SK-N-SH treated with all-trans-retinoic acid at 6 μM for 48 hours (cell line): ENCODE measurements at regions not wholly inside any gene's neighbourhood (a gene's known extent, or its start where the extent isn't known, plus 50 kb on each side); places are given as distances from the start of the nearest gene placed in this dataset.

Experiments
- ATAC-seq: fragments of 200-7000 bp; cut with Tn5 transposase; 3 replicates; pipeline ENCODE4 v1.9.1; 2020; ENCODE audit warnings: mild to moderate bottlenecking, moderate library complexity
- ARNTL ChIP-seq: fragments of 450-650 bp; formaldehyde crosslinking; IDR thresholded peaks from 2 replicates; pipeline ENCODE4 v1.5.0; 2020; ENCODE audit warnings: low read depth, mild to moderate bottlenecking, moderate library complexity, borderline replicate concordance
- BACH2 ChIP-seq: fragments of 250-450 bp; sonication (Bioruptor Pico); IDR thresholded peaks from 2 replicates; pipeline ENCODE4 v1.9.0; 2021; ENCODE audit warnings: mild to moderate bottlenecking, borderline replicate concordance
- CSDC2 ChIP-seq: fragments of 250-450 bp; sonication (Bioruptor Pico); IDR thresholded peaks from 2 replicates; pipeline ENCODE4 v1.5.0; 2020; ENCODE audit warnings: mild to moderate bottlenecking, moderate library complexity
- ESRRG ChIP-seq: fragments of 250-450 bp; sonication (Bioruptor Pico); IDR thresholded peaks from 2 replicates; pipeline ENCODE4 v1.6.1; 2021; ENCODE audit warnings: mild to moderate bottlenecking
- ISL1 ChIP-seq: fragments of 250-450 bp; sonication (Bioruptor Pico); IDR thresholded peaks from 2 replicates; pipeline ENCODE4 v2.1.2; 2022; ENCODE audit warnings: mild to moderate bottlenecking, moderate library complexity
- OSR1 ChIP-seq: fragments of 250-450 bp; sonication (Bioruptor Pico); IDR thresholded peaks from 2 replicates; pipeline ENCODE4 v1.8.0; 2022; ENCODE audit warnings: moderate library complexity, mild to moderate bottlenecking, inconsistent platforms
- PPARA ChIP-seq: fragments of 250-450 bp; sonication (Bioruptor Pico); IDR thresholded peaks from 2 replicates; pipeline ENCODE4 v1.5.0; 2020; ENCODE audit warnings: mild to moderate bottlenecking, borderline replicate concordance
- SNAI2 ChIP-seq: fragments of 250-450 bp; sonication (Bioruptor Pico); IDR thresholded peaks from 2 replicates; pipeline ENCODE4 v1.5.0; 2020; ENCODE audit warnings: mild to moderate bottlenecking, moderate library complexity
- TCF4 ChIP-seq: fragments of 250-450 bp; sonication (Bioruptor Pico); IDR thresholded peaks from 2 replicates; pipeline ENCODE4 v1.8.0; 2021; ENCODE audit warnings: mild to moderate bottlenecking, moderate library complexity, borderline replicate concordance
- TOX ChIP-seq: fragments of 250-450 bp; sonication (Bioruptor Pico); IDR thresholded peaks from 2 replicates; pipeline ENCODE4 v1.8.0; 2021; ENCODE audit warnings: mild to moderate bottlenecking, moderate library complexity, borderline replicate concordance
- TSHZ2 ChIP-seq: fragments of 250-450 bp; sonication (Bioruptor Pico); IDR thresholded peaks from 2 replicates; pipeline ENCODE4 v1.5.0; 2020; ENCODE audit warnings: mild to moderate bottlenecking, moderate library complexity
- ZC3H10 ChIP-seq: fragments of 250-450 bp; sonication (Bioruptor Pico); IDR thresholded peaks from 2 replicates; pipeline ENCODE4 v1.5.1; 2021; ENCODE audit warnings: mild to moderate bottlenecking, moderate library complexity
- ZFP3 ChIP-seq: fragments of 250-450 bp; sonication (Bioruptor Pico); IDR thresholded peaks from 2 replicates; pipeline ENCODE4 v1.5.0; 2020; ENCODE audit warnings: mild to moderate bottlenecking, moderate library complexity
- ZFP30 ChIP-seq: fragments of 450-650 bp; formaldehyde crosslinking; IDR thresholded peaks from 2 replicates; pipeline ENCODE4 v1.5.0; 2022; ENCODE audit warnings: mild to moderate bottlenecking, moderate library complexity
- ZNF565 ChIP-seq: fragments of 450-650 bp; formaldehyde crosslinking; conservative IDR thresholded peaks from 2 replicates; pipeline ENCODE4 v1.5.0; 2020; ENCODE audit warnings: low read depth, mild to moderate bottlenecking, moderate library complexity
- ZNF8 ChIP-seq: fragments of 450-650 bp; formaldehyde crosslinking; IDR thresholded peaks from 2 replicates; pipeline ENCODE4 v1.5.0; 2020; ENCODE audit warnings: mild to moderate bottlenecking, moderate library complexity
- TF ChIP-seq, protein P1 (sequence below): fragments of 250-450 bp; sonication (Bioruptor Pico); IDR thresholded peaks from 2 replicates; pipeline ENCODE4 v1.8.0; 2020; ENCODE audit warnings: mild to moderate bottlenecking, moderate library complexity, borderline replicate concordance
- TF ChIP-seq, protein P2 (sequence below): fragments of 250-450 bp; sonication (Bioruptor Pico); IDR thresholded peaks from 2 replicates; pipeline ENCODE4 v1.8.0; 2021; ENCODE audit warnings: low read depth, mild to moderate bottlenecking, moderate library complexity, borderline replicate concordance
- TF ChIP-seq, protein P3 (sequence below): fragments of 250-450 bp; sonication (Bioruptor Pico); IDR thresholded peaks from 2 replicates; pipeline ENCODE4 v1.5.1; 2021; ENCODE audit warnings: mild to moderate bottlenecking, moderate library complexity
- TF ChIP-seq, protein P4 (sequence below): fragments of 250-450 bp; sonication (Bioruptor Pico); IDR thresholded peaks from 2 replicates; pipeline ENCODE4 v1.5.1; 2020; ENCODE audit warnings: low read depth, mild to moderate bottlenecking, moderate library complexity

- TF ChIP-seq TOX (no peak), ESRRG (CRISPR knock-in tag) (no peak), ZC3H10 (CRISPR knock-in tag) (no peak)
- ATAC-seq, result no peak
Measured at GRCh38 chr11:98587884-98588283, 432.9 kb upstream of the CNTN5 start.

GRCh38 chr11:98589967-98590366 lies 430.8 kb upstream of the CNTN5 start:
- ATAC-seq, result no peak
- TF ChIP-seq OSR1 (CRISPR knock-in tag) (no peak), TOX (no peak), TSHZ2 (no peak), PPARA (no peak), ESRRG (CRISPR knock-in tag) (no peak), ISL1 (CRISPR knock-in tag) (no peak), SNAI2 (CRISPR knock-in tag) (no peak), BACH2 (CRISPR knock-in tag) (no peak), ZFP3 (CRISPR knock-in tag) (no peak), TCF4 (CRISPR knock-in tag) (no peak), CSDC2 (CRISPR knock-in tag) (no peak), ZNF565 (no peak), ZNF8 (CRISPR knock-in tag) (no peak), ZC3H10 (CRISPR knock-in tag) (no peak), ZFP30 (CRISPR knock-in tag) (no peak), ARNTL (CRISPR knock-in tag) (no peak)
- TF ChIP-seq, protein P1, sequence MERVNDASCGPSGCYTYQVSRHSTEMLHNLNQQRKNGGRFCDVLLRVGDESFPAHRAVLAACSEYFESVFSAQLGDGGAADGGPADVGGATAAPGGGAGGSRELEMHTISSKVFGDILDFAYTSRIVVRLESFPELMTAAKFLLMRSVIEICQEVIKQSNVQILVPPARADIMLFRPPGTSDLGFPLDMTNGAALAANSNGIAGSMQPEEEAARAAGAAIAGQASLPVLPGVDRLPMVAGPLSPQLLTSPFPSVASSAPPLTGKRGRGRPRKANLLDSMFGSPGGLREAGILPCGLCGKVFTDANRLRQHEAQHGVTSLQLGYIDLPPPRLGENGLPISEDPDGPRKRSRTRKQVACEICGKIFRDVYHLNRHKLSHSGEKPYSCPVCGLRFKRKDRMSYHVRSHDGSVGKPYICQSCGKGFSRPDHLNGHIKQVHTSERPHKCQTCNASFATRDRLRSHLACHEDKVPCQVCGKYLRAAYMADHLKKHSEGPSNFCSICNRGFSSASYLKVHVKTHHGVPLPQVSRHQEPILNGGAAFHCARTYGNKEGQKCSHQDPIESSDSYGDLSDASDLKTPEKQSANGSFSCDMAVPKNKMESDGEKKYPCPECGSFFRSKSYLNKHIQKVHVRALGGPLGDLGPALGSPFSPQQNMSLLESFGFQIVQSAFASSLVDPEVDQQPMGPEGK (CRISPR knock-in tag), result no peak
- TF ChIP-seq, protein P2, sequence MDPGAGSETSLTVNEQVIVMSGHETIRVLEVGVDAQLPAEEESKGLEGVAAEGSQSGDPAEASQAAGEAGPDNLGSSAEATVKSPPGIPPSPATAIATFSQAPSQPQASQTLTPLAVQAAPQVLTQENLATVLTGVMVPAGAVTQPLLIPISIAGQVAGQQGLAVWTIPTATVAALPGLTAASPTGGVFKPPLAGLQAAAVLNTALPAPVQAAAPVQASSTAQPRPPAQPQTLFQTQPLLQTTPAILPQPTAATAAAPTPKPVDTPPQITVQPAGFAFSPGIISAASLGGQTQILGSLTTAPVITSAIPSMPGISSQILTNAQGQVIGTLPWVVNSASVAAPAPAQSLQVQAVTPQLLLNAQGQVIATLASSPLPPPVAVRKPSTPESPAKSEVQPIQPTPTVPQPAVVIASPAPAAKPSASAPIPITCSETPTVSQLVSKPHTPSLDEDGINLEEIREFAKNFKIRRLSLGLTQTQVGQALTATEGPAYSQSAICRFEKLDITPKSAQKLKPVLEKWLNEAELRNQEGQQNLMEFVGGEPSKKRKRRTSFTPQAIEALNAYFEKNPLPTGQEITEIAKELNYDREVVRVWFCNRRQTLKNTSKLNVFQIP (CRISPR knock-in tag), result no peak
- TF ChIP-seq, protein P3, sequence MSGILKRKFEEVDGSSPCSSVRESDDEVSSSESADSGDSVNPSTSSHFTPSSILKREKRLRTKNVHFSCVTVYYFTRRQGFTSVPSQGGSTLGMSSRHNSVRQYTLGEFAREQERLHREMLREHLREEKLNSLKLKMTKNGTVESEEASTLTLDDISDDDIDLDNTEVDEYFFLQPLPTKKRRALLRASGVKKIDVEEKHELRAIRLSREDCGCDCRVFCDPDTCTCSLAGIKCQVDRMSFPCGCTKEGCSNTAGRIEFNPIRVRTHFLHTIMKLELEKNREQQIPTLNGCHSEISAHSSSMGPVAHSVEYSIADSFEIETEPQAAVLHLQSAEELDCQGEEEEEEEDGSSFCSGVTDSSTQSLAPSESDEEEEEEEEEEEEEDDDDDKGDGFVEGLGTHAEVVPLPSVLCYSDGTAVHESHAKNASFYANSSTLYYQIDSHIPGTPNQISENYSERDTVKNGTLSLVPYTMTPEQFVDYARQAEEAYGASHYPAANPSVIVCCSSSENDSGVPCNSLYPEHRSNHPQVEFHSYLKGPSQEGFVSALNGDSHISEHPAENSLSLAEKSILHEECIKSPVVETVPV, result no peak
- TF ChIP-seq, all 23 proteins: peak for 0

DNA sequence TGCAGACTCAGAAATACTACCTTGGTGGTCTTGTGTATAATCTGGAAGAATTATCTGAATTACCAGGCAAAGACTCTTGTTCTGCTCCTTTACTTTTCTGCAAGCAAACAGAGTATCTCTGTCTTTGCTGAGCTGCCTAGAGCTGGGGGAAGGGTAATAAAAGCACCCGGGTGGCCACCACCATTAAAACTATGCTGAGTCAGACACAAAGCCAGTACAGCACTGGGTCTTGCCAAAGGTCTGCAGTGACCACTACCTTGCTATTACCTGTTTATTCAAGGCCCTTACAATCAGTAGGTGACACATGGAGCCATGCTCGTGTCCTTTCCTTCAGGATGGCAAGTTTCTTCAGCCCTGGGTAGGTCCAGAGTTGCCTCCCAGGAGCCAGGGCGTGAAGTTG lies 420.6 kb upstream of the CNTN5 start:
- no peak for ATAC-seq
- TF ChIP-seq ZFP30 (CRISPR knock-in tag) (no peak), ZC3H10 (CRISPR knock-in tag) (no peak), ISL1 (CRISPR knock-in tag) (no peak)
- TF ChIP-seq, protein P4, sequence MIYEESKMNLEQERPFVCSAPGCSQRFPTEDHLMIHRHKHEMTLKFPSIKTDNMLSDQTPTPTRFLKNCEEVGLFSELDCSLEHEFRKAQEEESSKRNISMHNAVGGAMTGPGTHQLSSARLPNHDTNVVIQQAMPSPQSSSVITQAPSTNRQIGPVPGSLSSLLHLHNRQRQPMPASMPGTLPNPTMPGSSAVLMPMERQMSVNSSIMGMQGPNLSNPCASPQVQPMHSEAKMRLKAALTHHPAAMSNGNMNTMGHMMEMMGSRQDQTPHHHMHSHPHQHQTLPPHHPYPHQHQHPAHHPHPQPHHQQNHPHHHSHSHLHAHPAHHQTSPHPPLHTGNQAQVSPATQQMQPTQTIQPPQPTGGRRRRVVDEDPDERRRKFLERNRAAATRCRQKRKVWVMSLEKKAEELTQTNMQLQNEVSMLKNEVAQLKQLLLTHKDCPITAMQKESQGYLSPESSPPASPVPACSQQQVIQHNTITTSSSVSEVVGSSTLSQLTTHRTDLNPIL (CRISPR knock-in tag), result no peak
